Stimulated activated CD4-positive, alpha-beta T cell treated with anti-CD3 and anti-CD28 coated beads, Interleukin-15, amount 100 ng/mL, for 1 hour (primary cell): ENCODE measurements at regions not wholly inside any gene's neighbourhood (a gene's known extent, or its start where the extent isn't known, plus 50 kb on each side); places are given as distances from the start of the nearest gene placed in this dataset.
"Not testable (repeated sequence)": the region's sequence is repeated elsewhere in the genome, so short reads cannot be mapped to it uniquely, and the experiment has no call there.

Experiments
- DNase-seq, 2 donors: peaks; one replicate each; pipeline ENCODE4 v3.0.0-alpha.2; 2020; ENCODE audit warnings: low read depth in 1 of 2, low spot score in 1 of 2

- DNase-seq, result no peak
Measured at GRCh38 chr1:194477908-194478307, 1291.5 kb upstream of the B3GALT2 start.

GRCh38 chr1:194476872-194477271 lies 1290.5 kb upstream of the B3GALT2 start:
- no peak for DNase-seq

GRCh38 chr1:194476351-194476750 lies 1289.9 kb upstream of the B3GALT2 start:
- DNase-seq, result no peak

GRCh38 chr1:194474701-194475100 lies 1288.3 kb upstream of the B3GALT2 start:
- DNase-seq, result no peak

GRCh38 chr1:194473766-194474165 lies 1287.4 kb upstream of the B3GALT2 start:
- no peak for DNase-seq

- DNase-seq, result no peak
Measured at GRCh38 chr1:194469282-194469681, 1282.9 kb upstream of the B3GALT2 start.

- no peak for DNase-seq
Measured at GRCh38 chr1:194466706-194467105, 1280.3 kb upstream of the B3GALT2 start.

- DNase-seq, result no peak
Measured at GRCh38 chr1:194447636-194448035, 1261.2 kb upstream of the B3GALT2 start.

GRCh38 chr1:194445244-194445643 lies 1258.8 kb upstream of the B3GALT2 start:
- DNase-seq, result no peak

GRCh38 chr1:194442901-194443575 lies 1256.6 kb upstream of the B3GALT2 start:
- no peak for DNase-seq

GRCh38 chr1:194437135-194437534 lies 1250.7 kb upstream of the B3GALT2 start:
- DNase-seq, result no peak

- DNase-seq, result no peak
Measured at GRCh38 chr1:194431121-194431520, 1244.7 kb upstream of the B3GALT2 start.

GRCh38 chr1:194420706-194421105 lies 1234.3 kb upstream of the B3GALT2 start:
- no peak for DNase-seq

- DNase-seq, result no peak
Measured at GRCh38 chr1:194419721-194420120, 1233.3 kb upstream of the B3GALT2 start.

- no peak for DNase-seq
Measured at GRCh38 chr1:194410756-194411155, 1224.3 kb upstream of the B3GALT2 start.

- not testable (repeated sequence) for DNase-seq
Measured at GRCh38 chr1:194407238-194407637, 1220.8 kb upstream of the B3GALT2 start.

- DNase-seq, result no peak
Measured at GRCh38 chr1:194394676-194395075, 1208.3 kb upstream of the B3GALT2 start.

GRCh38 chr1:194387531-194387930 lies 1201.1 kb upstream of the B3GALT2 start:
- DNase-seq, result no peak

GRCh38 chr1:194378517-194378916 lies 1192.1 kb upstream of the B3GALT2 start:
- no peak for DNase-seq

- DNase-seq, result no peak
Measured at GRCh38 chr1:194374649-194375048, 1188.2 kb upstream of the B3GALT2 start.

GRCh38 chr1:194372266-194372665 lies 1185.9 kb upstream of the B3GALT2 start:
- DNase-seq, result no peak

- DNase-seq, result no peak
Measured at GRCh38 chr1:194369622-194370021, 1183.2 kb upstream of the B3GALT2 start.

- DNase-seq, result no peak
Measured at GRCh38 chr1:194369060-194369459, 1182.6 kb upstream of the B3GALT2 start.
